Coronary artery (tissue), 2 donors: ENCODE measurements at regions not wholly inside any gene's neighbourhood (a gene's known extent, or its start where the extent isn't known, plus 50 kb on each side); places are given as distances from the start of the nearest gene placed in this dataset.

ENCODE experiments used
- DNase-seq: peaks from one replicate; pipeline ENCODE4 v3.0.0-alpha.2; 2017; ENCODE audit warnings: low spot score
- H3K27ac ChIP-seq, 2 donors: fragments of 200-600 bp; sonication (generic); one replicate each; pipeline ENCODE4 v1.5.1; 2016 to 2019
- H3K4me3 ChIP-seq: fragments of 200-600 bp; sonication (generic); 2 replicates; pipeline ENCODE4 v1.5.1; 2016; ENCODE audit warnings: mild to moderate bottlenecking, moderate library complexity
- CTCF ChIP-seq: fragments of 200-600 bp; sonication (generic); IDR thresholded peaks from one replicate; pipeline ENCODE4 v1.5.1; 2019; ENCODE audit warnings: antibody characterized with exemption

- no peak for TF ChIP-seq CTCF
- DNase-seq = no peak
- no peak overlapping the region for H3K4me3 ChIP-seq
- H3K27ac ChIP-seq = no peak overlapping the region
Observed at GRCh38 chrX:574830-575229, 55.8 kb upstream of the SHOX start.

GRCh38 chrX:576904-577560 is 53.6 kb upstream of the SHOX start:
- DNase-seq = no peak
- no peak for TF ChIP-seq CTCF
- no peak overlapping the region for H3K4me3 ChIP-seq

GRCh38 chrX:578531-578930 is 52.1 kb upstream of the SHOX start:
- DNase-seq = no peak
- H3K27ac ChIP-seq = no peak overlapping the region
- TF ChIP-seq CTCF = no peak
- H3K4me3 ChIP-seq = no peak overlapping the region

More at GRCh38 chrX:576904-577560, 53.6 kb upstream of the SHOX start:
- H3K27ac ChIP-seq = no peak overlapping the region

- DNase-seq = peak; percentile 16
- no peak overlapping the region for H3K4me3 ChIP-seq
- no peak for TF ChIP-seq CTCF
- H3K27ac ChIP-seq = no peak overlapping the region
Observed at GRCh38 chrX:580030-580429, 50.6 kb upstream of the SHOX start.
